NOMO-1 treated with DMSO at 0.1 percent for 48 hours (cell line): ENCODE measurements at regions not wholly inside any gene's neighbourhood (a gene's known extent, or its start where the extent isn't known, plus 50 kb on each side); places are given as distances from the start of the nearest gene placed in this dataset.

Experiments used
- DNase-seq: peaks from one replicate; lab custom pipeline; 2025; ENCODE audit not compliant: unreplicated experiment; lab: John Stamatoyannopoulos, UW

DNA sequence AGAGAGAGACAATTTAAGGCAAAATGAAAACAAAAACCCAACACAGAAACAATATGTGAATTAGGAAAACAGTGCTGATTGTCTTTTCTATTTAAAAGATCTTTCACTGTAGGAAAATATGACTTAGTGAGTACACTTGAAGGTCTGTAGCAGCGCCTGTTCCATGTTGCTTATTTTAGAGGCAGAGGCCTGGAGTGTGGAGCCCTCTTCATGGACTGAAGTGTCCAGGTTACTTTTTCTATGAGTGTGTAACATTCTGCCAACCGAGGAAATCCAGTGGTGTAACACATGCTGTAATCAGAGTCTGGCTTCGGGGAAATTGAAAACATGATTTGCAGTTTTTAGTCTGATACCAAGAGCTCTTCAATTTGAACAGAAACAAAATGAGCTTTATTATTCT, 64.0 kb upstream of the GPRIN3 start:
- no peak for DNase-seq

DNA sequence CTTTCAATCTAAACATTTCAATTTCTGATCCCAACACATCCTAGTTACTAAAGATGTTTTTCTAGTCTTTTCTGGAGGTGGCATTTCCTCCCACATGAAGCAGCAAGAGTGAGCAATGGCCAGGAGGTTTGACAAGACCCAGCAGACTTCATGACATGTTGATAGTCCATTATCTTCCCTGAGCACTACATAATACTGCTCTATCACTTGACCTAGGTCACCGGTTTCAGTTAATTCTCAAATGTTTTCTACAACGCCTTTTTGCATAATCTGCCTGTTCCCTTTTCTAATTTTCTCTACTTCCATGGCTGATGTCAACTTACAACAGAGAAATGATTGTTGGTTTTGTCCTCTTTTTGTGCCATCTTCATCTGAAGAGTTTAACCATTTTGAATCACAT, 62.0 kb upstream of the GPRIN3 start:
- peak; percentile 22 for DNase-seq

DNA sequence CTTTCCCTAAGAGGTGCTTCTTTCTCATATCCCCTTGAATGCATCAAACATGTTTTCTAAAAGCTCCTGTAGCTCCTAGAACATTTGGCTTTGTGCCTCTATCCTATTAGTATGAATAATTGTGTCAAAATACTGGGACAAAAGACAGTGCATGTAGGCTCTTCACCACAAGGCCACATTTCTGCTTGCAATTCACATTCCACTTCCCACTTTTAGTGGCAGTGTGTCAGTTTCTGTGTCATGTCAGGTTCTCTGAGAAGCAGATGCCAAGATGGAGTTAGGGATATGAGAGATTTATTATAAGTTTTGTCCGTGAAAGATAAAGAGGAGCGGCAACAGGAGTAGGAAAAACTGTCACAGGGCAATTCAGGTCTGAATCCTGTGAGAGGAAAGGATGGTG, 61.3 kb upstream of the GPRIN3 start:
- peak; percentile 14 for DNase-seq

DNA sequence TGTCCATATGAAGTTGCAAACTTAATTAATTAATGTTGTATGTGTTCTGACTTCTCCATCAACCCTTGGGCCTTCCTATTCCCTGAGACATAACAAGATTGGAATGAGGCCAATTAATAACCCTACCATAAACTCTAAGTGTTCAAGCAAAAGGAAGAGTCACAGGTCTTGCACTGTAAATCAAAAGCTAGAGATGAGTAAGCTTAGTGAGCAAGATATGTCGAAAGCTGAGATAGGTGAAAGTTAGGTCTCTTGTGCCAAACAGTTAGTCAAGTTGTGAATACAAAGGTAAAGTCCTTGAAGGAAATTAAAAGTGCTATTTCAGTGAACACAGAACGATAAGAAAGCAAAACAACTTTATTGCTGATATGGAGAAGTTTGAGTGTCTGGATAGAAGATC, 58.2 kb upstream of the GPRIN3 start:
- no peak for DNase-seq

DNA sequence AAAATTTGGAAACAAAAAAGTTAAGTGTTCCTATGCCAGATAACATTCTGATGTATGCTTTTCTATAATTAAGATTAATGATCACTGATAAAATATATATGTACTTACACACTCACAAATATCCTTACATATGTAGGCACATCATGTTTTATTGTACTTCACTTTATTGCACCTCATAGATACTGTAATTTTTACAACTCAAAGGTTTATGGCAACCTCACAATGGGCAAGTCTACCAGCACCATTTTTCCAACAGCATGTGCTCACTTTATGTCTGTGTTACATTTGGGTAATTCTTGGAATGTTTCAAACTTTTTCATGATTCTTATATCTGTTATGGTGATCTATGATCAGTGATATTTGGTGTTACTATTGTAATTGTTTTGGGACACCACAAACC, 57.8 kb upstream of the GPRIN3 start:
- no peak for DNase-seq

DNA sequence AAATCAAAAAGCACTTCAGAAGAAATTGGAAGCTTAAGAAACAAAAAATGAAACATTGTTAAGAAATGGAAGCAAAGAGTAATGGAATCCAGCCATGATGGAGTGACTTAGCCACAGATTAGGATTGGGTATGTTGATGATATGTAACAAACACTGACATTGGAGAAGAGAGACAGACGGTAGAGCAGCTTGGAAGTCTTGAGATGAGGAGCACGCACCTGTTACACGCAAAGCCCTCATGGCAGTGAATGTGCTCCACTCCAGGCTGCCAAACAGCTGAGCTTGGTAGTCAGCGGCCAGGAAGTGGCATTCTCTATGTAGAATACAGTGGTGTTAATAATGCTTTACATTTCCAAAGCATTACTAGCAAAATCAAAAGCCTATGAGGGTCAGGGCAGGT, 56.9 kb upstream of the GPRIN3 start:
- no peak for DNase-seq

DNA sequence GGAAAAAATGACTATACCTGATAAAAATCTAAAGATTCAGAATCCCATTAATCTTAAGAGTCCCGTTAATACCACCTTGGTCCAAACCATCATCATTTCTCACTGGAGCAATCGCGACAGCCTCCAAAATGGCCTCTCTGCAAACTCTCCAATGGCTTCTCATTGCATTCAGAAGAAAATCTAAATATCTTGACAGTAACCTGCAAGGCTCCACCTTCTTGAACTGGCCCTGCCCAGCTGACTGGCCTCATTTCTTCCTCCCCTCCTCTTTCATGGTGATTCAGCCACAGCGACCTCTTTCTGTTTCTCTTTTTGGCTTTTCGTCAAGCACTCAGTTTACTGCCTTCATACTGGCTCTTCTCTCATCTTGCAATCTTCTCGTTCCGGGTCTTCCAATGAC, 56.2 kb upstream of the GPRIN3 start:
- no peak for DNase-seq

DNA sequence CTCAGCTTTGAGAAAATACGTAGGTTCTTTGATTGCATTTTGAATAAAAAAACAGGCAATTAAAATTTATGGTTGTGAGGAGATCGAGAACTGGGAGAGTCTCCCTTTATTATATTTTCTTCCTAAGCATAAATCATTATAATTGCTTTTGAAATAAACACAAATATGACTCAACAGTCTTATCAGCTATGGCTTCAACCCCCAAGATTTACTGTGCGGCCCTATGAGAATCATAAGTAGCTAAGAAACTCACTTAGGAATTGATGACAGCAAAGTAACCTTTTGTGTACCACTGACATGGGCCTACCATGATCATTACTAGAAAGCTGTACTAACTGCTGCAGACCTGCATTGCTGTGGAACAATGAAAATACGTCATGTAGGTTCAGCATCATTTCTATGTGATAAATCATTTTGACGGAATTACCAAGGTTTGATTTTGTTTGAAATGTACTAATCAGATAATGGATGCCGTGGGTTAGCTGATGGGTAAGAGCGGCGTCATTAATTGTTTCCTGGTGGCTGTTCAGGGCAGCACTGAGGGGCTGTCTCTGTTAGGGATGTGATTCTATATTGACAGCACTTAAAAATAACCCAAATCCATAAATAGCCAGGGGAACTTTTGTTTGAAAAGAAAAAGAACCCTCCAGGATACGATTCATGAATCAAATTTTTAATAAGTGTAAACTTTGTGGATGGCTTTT, 51.5 kb upstream of the GPRIN3 start:
- DNase-seq = no peak

DNA sequence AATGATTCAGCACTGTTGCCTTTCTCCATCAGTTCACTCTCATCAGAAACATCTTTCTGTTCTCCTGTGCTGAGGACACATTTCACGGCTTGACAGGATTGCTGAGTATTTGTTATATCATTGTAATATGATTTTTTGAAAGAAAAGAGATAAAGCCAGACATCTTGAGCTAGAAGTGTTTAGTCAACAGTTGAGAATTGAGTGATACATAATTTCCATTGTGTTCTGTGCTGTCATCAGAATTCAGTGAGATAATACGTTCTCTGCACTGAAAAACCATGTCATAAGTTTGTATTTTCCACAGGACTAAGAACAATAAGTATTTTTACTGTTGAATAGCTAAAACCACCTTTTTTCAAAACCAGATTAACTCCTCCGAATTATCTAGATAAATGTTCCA, 50.2 kb upstream of the GPRIN3 start:
- DNase-seq = no peak
